GM23338 (cell line): ENCODE measurements at regions not wholly inside any gene's neighbourhood (a gene's known extent, or its start where the extent isn't known, plus 50 kb on each side); places are given as distances from the start of the nearest gene placed in this dataset.

ENCODE experiments used
- CREB1 ChIP-seq: fragments of 250-450 bp; sonication (Bioruptor Pico); IDR thresholded peaks from 2 replicates; pipeline ENCODE4 v1.5.0; 2020; ENCODE audit warnings: low read depth, mild to moderate bottlenecking, moderate library complexity
- EZH2 ChIP-seq: fragments of 200-600 bp; sonication (generic); IDR thresholded peaks from one replicate; pipeline ENCODE4 v1.8.0; 2017; ENCODE audit warnings: antibody characterized with exemption, mild to moderate bottlenecking, low read depth; ENCODE audit not compliant: unreplicated experiment
- EZH2phosphoT487 ChIP-seq: fragments of 200-600 bp; sonication (generic); IDR thresholded peaks from one replicate; pipeline ENCODE4 v1.8.1; 2018; ENCODE audit warnings: antibody characterized with exemption; ENCODE audit not compliant: unreplicated experiment
- JUNB ChIP-seq: IDR thresholded peaks from one replicate; pipeline ENCODE4 v1.6.1; 2016; ENCODE audit warnings: antibody characterized with exemption; ENCODE audit not compliant: unreplicated experiment
- POLR2AphosphoS5 ChIP-seq: IDR thresholded peaks from 2 replicates; pipeline ENCODE4 v1.6.1; 2016; ENCODE audit warnings: antibody characterized with exemption, low read depth
- TF ChIP-seq, protein P1 (sequence below), 2 experiments: fragments of 200-600 bp in 1 of 2; sonication (generic) in 1 of 2; conservative IDR thresholded peaks; 2 replicates each; pipeline versions ENCODE4 v1.5.1 to v1.6.1; 2016 to 2017; ENCODE audit warnings: antibody characterized with exemption in 2 of 2, low read depth in 2 of 2, mild to moderate bottlenecking in 2 of 2, moderate library complexity in 1 of 2
- TF ChIP-seq, protein P2 (sequence below): IDR thresholded peaks from 2 replicates; pipeline ENCODE4 v1.6.1; 2016; ENCODE audit warnings: antibody characterized with exemption

DNA sequence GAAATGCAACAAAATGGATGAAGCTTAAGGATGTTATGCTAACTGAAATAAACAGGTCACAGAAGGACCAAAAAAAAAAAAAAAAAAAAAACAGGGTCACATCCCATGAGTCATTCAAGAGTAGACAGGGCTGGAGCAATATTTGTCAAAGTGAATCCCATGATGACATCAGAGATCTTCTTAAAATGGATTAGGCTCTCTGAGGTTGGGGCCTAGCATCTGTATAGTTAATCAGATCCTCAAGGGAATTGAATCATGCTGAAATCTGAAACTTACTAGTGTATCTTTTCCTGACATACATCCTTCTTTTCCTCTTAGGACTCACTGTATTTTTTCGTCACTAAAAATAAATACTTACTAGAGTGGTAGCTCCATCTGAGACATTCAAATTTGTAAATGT, 380.6 kb upstream of the NXPH2 start:
- TF ChIP-seq, protein P1, sequence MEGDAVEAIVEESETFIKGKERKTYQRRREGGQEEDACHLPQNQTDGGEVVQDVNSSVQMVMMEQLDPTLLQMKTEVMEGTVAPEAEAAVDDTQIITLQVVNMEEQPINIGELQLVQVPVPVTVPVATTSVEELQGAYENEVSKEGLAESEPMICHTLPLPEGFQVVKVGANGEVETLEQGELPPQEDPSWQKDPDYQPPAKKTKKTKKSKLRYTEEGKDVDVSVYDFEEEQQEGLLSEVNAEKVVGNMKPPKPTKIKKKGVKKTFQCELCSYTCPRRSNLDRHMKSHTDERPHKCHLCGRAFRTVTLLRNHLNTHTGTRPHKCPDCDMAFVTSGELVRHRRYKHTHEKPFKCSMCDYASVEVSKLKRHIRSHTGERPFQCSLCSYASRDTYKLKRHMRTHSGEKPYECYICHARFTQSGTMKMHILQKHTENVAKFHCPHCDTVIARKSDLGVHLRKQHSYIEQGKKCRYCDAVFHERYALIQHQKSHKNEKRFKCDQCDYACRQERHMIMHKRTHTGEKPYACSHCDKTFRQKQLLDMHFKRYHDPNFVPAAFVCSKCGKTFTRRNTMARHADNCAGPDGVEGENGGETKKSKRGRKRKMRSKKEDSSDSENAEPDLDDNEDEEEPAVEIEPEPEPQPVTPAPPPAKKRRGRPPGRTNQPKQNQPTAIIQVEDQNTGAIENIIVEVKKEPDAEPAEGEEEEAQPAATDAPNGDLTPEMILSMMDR (conservative IDR thresholded peaks at IDR 0.05; ENCODE audit: low read depth in 2 of 2): no peak
- TF ChIP-seq CREB1 (CRISPR knock-in tag) (no peak), POLR2AphosphoS5 (no peak), EZH2 (no peak), EZH2phosphoT487 (no peak), JUNB (no peak)
- TF ChIP-seq, protein P2, sequence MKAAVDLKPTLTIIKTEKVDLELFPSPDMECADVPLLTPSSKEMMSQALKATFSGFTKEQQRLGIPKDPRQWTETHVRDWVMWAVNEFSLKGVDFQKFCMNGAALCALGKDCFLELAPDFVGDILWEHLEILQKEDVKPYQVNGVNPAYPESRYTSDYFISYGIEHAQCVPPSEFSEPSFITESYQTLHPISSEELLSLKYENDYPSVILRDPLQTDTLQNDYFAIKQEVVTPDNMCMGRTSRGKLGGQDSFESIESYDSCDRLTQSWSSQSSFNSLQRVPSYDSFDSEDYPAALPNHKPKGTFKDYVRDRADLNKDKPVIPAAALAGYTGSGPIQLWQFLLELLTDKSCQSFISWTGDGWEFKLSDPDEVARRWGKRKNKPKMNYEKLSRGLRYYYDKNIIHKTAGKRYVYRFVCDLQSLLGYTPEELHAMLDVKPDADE: no peak
